Smooth muscle cell (in vitro differentiated cells): ENCODE measurements at regions not wholly inside any gene's neighbourhood (a gene's known extent, or its start where the extent isn't known, plus 50 kb on each side); places are given as distances from the start of the nearest gene placed in this dataset.

Source experiments
- DNase-seq: peaks from one replicate; lab custom pipeline; 2025; ENCODE audit not compliant: unreplicated experiment; lab: John Stamatoyannopoulos, UW
- H2AFZ ChIP-seq: fragments of 200-600 bp; sonication (generic); 2 replicates; pipeline ENCODE4 v1.6.0; 2016; ENCODE audit warnings: antibody characterized with exemption, low read depth, mild to moderate bottlenecking
- H3F3A ChIP-seq: fragments of 200-600 bp; sonication (generic); 2 replicates; pipeline ENCODE4 v1.6.0; 2017; ENCODE audit warnings: antibody characterized with exemption, low read depth
- H3K27ac ChIP-seq: fragments of 200-600 bp; sonication (generic); 2 replicates; pipeline ENCODE4 v1.5.1; 2016; ENCODE audit warnings: low read depth, mild to moderate bottlenecking
- H3K27me3 ChIP-seq: fragments of 200-600 bp; sonication (generic); 2 replicates; pipeline ENCODE4 v1.6.1; 2016; ENCODE audit warnings: low read depth, mild to moderate bottlenecking
- H3K36me3 ChIP-seq: fragments of 200-600 bp; sonication (generic); 2 replicates; pipeline ENCODE4 v1.5.1; 2016; ENCODE audit warnings: low read depth
- H3K4me1 ChIP-seq: fragments of 200-600 bp; sonication (generic); 2 replicates; pipeline ENCODE4 v1.5.1; 2016; ENCODE audit warnings: low read depth
- H3K4me2 ChIP-seq: fragments of 200-600 bp; sonication (generic); 2 replicates; pipeline ENCODE4 v1.6.0; 2016; ENCODE audit warnings: mild to moderate bottlenecking
- H3K4me3 ChIP-seq: fragments of 200-600 bp; sonication (generic); 2 replicates; pipeline ENCODE4 v1.5.1; 2016; ENCODE audit warnings: mild to moderate bottlenecking
- H3K79me2 ChIP-seq: fragments of 200-600 bp; sonication (generic); 2 replicates; pipeline ENCODE4 v1.6.0; 2016; ENCODE audit warnings: low read depth, mild to moderate bottlenecking
- H3K9ac ChIP-seq: fragments of 200-600 bp; sonication (generic); 2 replicates; pipeline ENCODE4 v1.6.0; 2016; ENCODE audit warnings: low read depth
- H3K9me3 ChIP-seq: fragments of 200-600 bp; sonication (generic); replicated peaks from 2 replicates; pipeline ENCODE4 v1.5.1; 2016; ENCODE audit warnings: low read depth
- H4K20me1 ChIP-seq: fragments of 200-600 bp; sonication (generic); 2 replicates; pipeline ENCODE4 v1.6.0; 2016; ENCODE audit warnings: low read depth
- CTCF ChIP-seq: fragments of 200-600 bp; sonication (generic); IDR thresholded peaks from 2 replicates; pipeline ENCODE4 v1.5.1; 2017; ENCODE audit warnings: borderline replicate concordance, mild to moderate bottlenecking, antibody characterized with exemption; ENCODE audit not compliant: insufficient read depth, poor library complexity, severe bottlenecking
- WGBS: methylation state at CpG from one replicate; pipeline ENCODE4 v1.1.7; 2016; ENCODE audit warnings: low lambda C conversion rate; 5-methylcytosine and 5-hydroxymethylcytosine counted together

GRCh38 chr17:22510504-22510903, 818.2 kb downstream of the KCNJ18 start:
- Histone ChIP-seq H3K9me3 (peaks cover 4% of the 10 kb centered on the region), H3K4me1 (no peaks in the 10 kb centered on the region), H4K20me1 (no peaks in the 10 kb centered on the region), H3K27ac (no peak overlapping the region), H3K79me2 (no peaks in the 10 kb centered on the region), H3K9ac (no peak overlapping the region), H3K4me3 (no peak overlapping the region), H3K36me3 (no peaks in the 10 kb centered on the region), H3K4me2 (no peak overlapping the region), H3F3A (no peaks in the 10 kb centered on the region), H2AFZ (no peak overlapping the region), H3K27me3 (no peaks in the 10 kb centered on the region)
- 51% methylated on average over 7 of the region's 7 CpGs for WGBS
- no peak for DNase-seq
- no peak for TF ChIP-seq CTCF

GRCh38 chr17:22511431-22511830, 819.1 kb downstream of the KCNJ18 start:
- DNase-seq, result no peak
- H3K36me3 ChIP-seq, result no peaks in the 10 kb centered on the region
- no peaks in the 10 kb centered on the region for H4K20me1 ChIP-seq
- H3K27me3 ChIP-seq, result no peaks in the 10 kb centered on the region
- H3K4me1 ChIP-seq, result no peaks in the 10 kb centered on the region
- WGBS, result 60% methylated on average over 1 of the region's 1 CpG
- no peaks in the 10 kb centered on the region for H3K79me2 ChIP-seq
- no peak overlapping the region for H3K9ac ChIP-seq
- TF ChIP-seq CTCF, result no peak
- no peak overlapping the region for H3K27ac ChIP-seq
- H3K4me2 ChIP-seq, result no peak overlapping the region
- peaks cover 4% of the 10 kb centered on the region for H3K9me3 ChIP-seq
- no peak overlapping the region for H3K4me3 ChIP-seq
- H2AFZ ChIP-seq, result no peak overlapping the region
- H3F3A ChIP-seq, result no peaks in the 10 kb centered on the region

GRCh38 chr17:22512057-22512456, 819.7 kb downstream of the KCNJ18 start:
- Histone ChIP-seq H2AFZ (no peak overlapping the region), H3K36me3 (no peaks in the 10 kb centered on the region), H3K4me1 (no peaks in the 10 kb centered on the region)

More at GRCh38 chr17:22512057-22512456, 819.7 kb downstream of the KCNJ18 start:
- Histone ChIP-seq H3K4me2 (no peak overlapping the region), H3K9ac (no peak overlapping the region), H3K4me3 (no peak overlapping the region), H3K9me3 (peaks cover 4% of the 10 kb centered on the region), H3K79me2 (no peaks in the 10 kb centered on the region), H3K27ac (no peak overlapping the region), H3F3A (no peaks in the 10 kb centered on the region), H3K27me3 (no peaks in the 10 kb centered on the region), H4K20me1 (no peaks in the 10 kb centered on the region)
- TF ChIP-seq CTCF, result no peak
- no peak for DNase-seq
- no CpG with 5 or more reads among the region's 3 CpGs for WGBS
